GM19468 (cell line): ENCODE measurements at regions not wholly inside any gene's neighbourhood (a gene's known extent, or its start where the extent isn't known, plus 50 kb on each side); places are given as distances from the start of the nearest gene placed in this dataset.

Source experiments
- ATAC-seq: cut with Tn5 transposase; IDR thresholded peaks from one replicate; pipeline ENCODE4 v1.9.1; 2021; ENCODE audit warnings: mild to moderate bottlenecking, moderate library complexity, moderate number of reproducible peaks; ENCODE audit not compliant: unreplicated experiment; ENCODE audit errors: extremely low read depth

- no peak for ATAC-seq
These were observed 976.9 kb upstream of the MBL2 start for GRCh38 chr10:53749439-53749838.

- no peak for ATAC-seq
These were observed 975.7 kb upstream of the MBL2 start for GRCh38 chr10:53748319-53748718.

- no peak for ATAC-seq
These were observed 972.2 kb upstream of the MBL2 start for GRCh38 chr10:53744746-53745145.

GRCh38 chr10:53744176-53744575 is 971.6 kb upstream of the MBL2 start:
- no peak for ATAC-seq

- ATAC-seq = no peak
These were observed 964.5 kb upstream of the MBL2 start for GRCh38 chr10:53737132-53737531.

- no peak for ATAC-seq
These were observed 954.3 kb upstream of the MBL2 start for GRCh38 chr10:53726921-53727320.

- no peak for ATAC-seq
These were observed 952.0 kb upstream of the MBL2 start for GRCh38 chr10:53724581-53724980.

- ATAC-seq = no peak
These were observed 947.1 kb upstream of the MBL2 start for GRCh38 chr10:53719658-53720057.

GRCh38 chr10:53716156-53716555 is 943.6 kb upstream of the MBL2 start:
- ATAC-seq = no peak

- ATAC-seq = no peak
These were observed 940.8 kb upstream of the MBL2 start for GRCh38 chr10:53713431-53713830.

- no peak for ATAC-seq
These were observed 929.9 kb upstream of the MBL2 start for GRCh38 chr10:53702489-53702888.

- ATAC-seq = no peak
These were observed 928.6 kb upstream of the MBL2 start for GRCh38 chr10:53701213-53701612.

GRCh38 chr10:53700278-53700677 is 927.7 kb upstream of the MBL2 start:
- no peak for ATAC-seq

GRCh38 chr10:53699684-53700083 is 927.1 kb upstream of the MBL2 start:
- no peak for ATAC-seq

GRCh38 chr10:53699231-53699630 is 926.6 kb upstream of the MBL2 start:
- ATAC-seq = no peak

- ATAC-seq = no peak
These were observed 924.5 kb upstream of the MBL2 start for GRCh38 chr10:53697038-53697437.

- no peak for ATAC-seq
These were observed 918.1 kb upstream of the MBL2 start for GRCh38 chr10:53690524-53691240.

GRCh38 chr10:53687800-53688199 is 915.2 kb upstream of the MBL2 start:
- ATAC-seq = no peak

GRCh38 chr10:53682885-53683284 is 910.3 kb upstream of the MBL2 start:
- ATAC-seq = no peak

GRCh38 chr10:53682458-53682857 is 909.9 kb upstream of the MBL2 start:
- no peak for ATAC-seq

- no peak for ATAC-seq
These were observed 907.1 kb upstream of the MBL2 start for GRCh38 chr10:53679666-53680065.

- ATAC-seq = no peak
These were observed 902.6 kb upstream of the MBL2 start for GRCh38 chr10:53675177-53675576.
